ENCODE measurements at regions not wholly inside any gene's neighbourhood (a gene's known extent, or its start where the extent isn't known, plus 50 kb on each side); places are given as distances from the start of the nearest gene placed in this dataset.

DNA sequence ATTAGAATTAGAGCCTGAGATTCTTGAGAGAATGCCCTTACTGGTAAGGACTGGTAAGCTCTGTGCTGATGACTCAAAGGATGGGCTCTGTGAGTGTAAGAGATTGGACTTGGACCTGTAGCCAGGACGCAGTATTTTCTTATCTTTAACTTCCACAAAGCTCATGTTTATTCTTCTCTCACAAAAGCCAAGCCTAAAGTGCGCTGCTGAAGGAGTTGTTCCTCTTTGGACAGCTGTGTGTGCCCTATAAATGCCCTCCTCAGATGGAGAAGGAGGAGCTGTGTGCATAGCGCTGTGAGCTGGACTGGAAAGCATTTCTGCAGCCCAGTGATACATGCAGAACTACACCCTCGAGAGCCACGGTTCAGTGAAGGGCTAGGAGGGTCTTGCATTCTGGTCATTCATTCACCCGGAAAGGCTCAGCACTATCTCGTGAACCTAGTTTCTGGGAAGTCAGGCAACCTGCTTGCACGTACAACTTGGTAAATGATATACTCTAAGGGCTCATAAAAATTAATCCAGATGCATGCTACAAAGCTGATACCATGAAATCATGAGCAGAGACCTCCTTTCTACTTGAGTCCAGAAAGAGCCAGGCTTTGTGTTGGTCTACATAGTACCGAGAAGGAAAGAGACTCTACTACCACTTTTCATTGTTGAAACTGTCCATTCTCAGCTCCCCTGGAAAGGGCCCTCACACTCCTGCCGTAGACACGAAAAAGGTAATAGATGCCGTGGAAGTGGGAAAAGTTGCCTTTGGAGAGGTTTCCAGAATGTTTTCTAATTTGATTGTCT, 103.0 kb upstream of the TBL1XR1 start (continued):
- TF ChIP-seq SOX6 (IDR thresholded peaks at IDR 0.05) (no peak), SOX6 (CRISPR knock-in tag; IDR thresholded peaks at IDR 0.05) (peak; percentile 68), GFI1 (CRISPR knock-in tag; IDR thresholded peaks at IDR 0.05; ENCODE audit: borderline replicate concordance) (0 out of 2 replicates have a peak, but pooled peaks have one; percentile 36), ELF3 (CRISPR knock-in tag; IDR thresholded peaks at IDR 0.05) (peak; percentile 37; the same call in 1 of the 2 replicates), ZNF589 (CRISPR knock-in tag; conservative IDR thresholded peaks at IDR 0.05) (no peak), HMG20A (CRISPR knock-in tag; IDR thresholded peaks at IDR 0.05; ENCODE audit: borderline replicate concordance) (no peak), ZNF292 (CRISPR knock-in tag; IDR thresholded peaks at IDR 0.05; ENCODE audit: borderline replicate concordance, low read depth) (peak; percentile 60; the same call in 1 of the 2 replicates), ZNF772 (CRISPR knock-in tag; IDR thresholded peaks at IDR 0.05) (0 out of 2 replicates have a peak, but pooled peaks have one; percentile 39), MEF2D (CRISPR knock-in tag; IDR thresholded peaks at IDR 0.05) (peak; percentile 72; the same call in 1 of the 2 replicates), PAXIP1 (CRISPR knock-in tag; conservative IDR thresholded peaks at IDR 0.05) (peak; percentile 67), ZNF446 (CRISPR knock-in tag; IDR thresholded peaks at IDR 0.05) (no peak), ZNF687 (CRISPR knock-in tag; IDR thresholded peaks at IDR 0.05) (no peak), POGZ (CRISPR knock-in tag; IDR thresholded peaks at IDR 0.05) (0 out of 2 replicates have a peak, but pooled peaks have one; percentile 46), ATF7-NPFF (CRISPR knock-in tag; IDR thresholded peaks at IDR 0.05; ENCODE audit: low read depth) (0 out of 2 replicates have a peak, but pooled peaks have one; percentile 52), E2F1 (CRISPR knock-in tag; IDR thresholded peaks at IDR 0.05) (no peak), ZNF121 (CRISPR knock-in tag; IDR thresholded peaks at IDR 0.05) (no peak), RXRA (CRISPR knock-in tag; IDR thresholded peaks at IDR 0.05) (peak; percentile 46; the same call in 1 of the 2 replicates), ZNF766 (CRISPR knock-in tag; IDR thresholded peaks at IDR 0.05; ENCODE audit: borderline replicate concordance) (no peak), FOXA1 (IDR thresholded peaks at IDR 0.05) (no peak), FOXA1 (CRISPR knock-in tag; IDR thresholded peaks at IDR 0.05) (peak; percentile 69)
